ENCODE measurements at regions not wholly inside any gene's neighbourhood (a gene's known extent, or its start where the extent isn't known, plus 50 kb on each side); places are given as distances from the start of the nearest gene placed in this dataset.

GRCh38 chr12:58812214-58812613, 108.1 kb downstream of the LRIG3 start:
- TF ChIP-seq CTCF (IDR thresholded peaks at IDR 0.05) (no peak), POLR2AphosphoS5 (IDR thresholded peaks at IDR 0.05; ENCODE audit: low read depth, low read length) (no peak), SIN3A (IDR thresholded peaks at IDR 0.05; ENCODE audit: borderline replicate concordance, insufficient read depth, low read depth, low read length) (no peak), TCF7L2 (IDR thresholded peaks at IDR 0.05; ENCODE audit: low read depth, low read length) (no peak)
- TF ChIP-seq, protein P1, sequence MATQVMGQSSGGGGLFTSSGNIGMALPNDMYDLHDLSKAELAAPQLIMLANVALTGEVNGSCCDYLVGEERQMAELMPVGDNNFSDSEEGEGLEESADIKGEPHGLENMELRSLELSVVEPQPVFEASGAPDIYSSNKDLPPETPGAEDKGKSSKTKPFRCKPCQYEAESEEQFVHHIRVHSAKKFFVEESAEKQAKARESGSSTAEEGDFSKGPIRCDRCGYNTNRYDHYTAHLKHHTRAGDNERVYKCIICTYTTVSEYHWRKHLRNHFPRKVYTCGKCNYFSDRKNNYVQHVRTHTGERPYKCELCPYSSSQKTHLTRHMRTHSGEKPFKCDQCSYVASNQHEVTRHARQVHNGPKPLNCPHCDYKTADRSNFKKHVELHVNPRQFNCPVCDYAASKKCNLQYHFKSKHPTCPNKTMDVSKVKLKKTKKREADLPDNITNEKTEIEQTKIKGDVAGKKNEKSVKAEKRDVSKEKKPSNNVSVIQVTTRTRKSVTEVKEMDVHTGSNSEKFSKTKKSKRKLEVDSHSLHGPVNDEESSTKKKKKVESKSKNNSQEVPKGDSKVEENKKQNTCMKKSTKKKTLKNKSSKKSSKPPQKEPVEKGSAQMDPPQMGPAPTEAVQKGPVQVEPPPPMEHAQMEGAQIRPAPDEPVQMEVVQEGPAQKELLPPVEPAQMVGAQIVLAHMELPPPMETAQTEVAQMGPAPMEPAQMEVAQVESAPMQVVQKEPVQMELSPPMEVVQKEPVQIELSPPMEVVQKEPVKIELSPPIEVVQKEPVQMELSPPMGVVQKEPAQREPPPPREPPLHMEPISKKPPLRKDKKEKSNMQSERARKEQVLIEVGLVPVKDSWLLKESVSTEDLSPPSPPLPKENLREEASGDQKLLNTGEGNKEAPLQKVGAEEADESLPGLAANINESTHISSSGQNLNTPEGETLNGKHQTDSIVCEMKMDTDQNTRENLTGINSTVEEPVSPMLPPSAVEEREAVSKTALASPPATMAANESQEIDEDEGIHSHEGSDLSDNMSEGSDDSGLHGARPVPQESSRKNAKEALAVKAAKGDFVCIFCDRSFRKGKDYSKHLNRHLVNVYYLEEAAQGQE (IDR thresholded peaks at IDR 0.05; ENCODE audit: insufficient read depth in 1 of 2, low read depth in 2 of 2, low read length in 1 of 2) = no peak

Measured in Panc1 (cell line).